HG03378 (cell line): ENCODE measurements at regions not wholly inside any gene's neighbourhood (a gene's known extent, or its start where the extent isn't known, plus 50 kb on each side); places are given as distances from the start of the nearest gene placed in this dataset.

Experiments used
- ATAC-seq: cut with Tn5 transposase; IDR thresholded peaks from one replicate; pipeline ENCODE4 v1.9.1; 2021; ENCODE audit warnings: mild to moderate bottlenecking, moderate library complexity; ENCODE audit not compliant: unreplicated experiment

- no peak for ATAC-seq
Observed at GRCh38 chr7:106486331-106486730, 174.6 kb downstream of the CCDC71L start.

GRCh38 chr7:106485919-106486318 lies 175.0 kb downstream of the CCDC71L start:
- ATAC-seq, result no peak

- peak; percentile 50 for ATAC-seq
Observed at GRCh38 chr7:106485031-106485551, 175.9 kb downstream of the CCDC71L start.

- ATAC-seq, result peak; percentile 23
Observed at GRCh38 chr7:106484562-106484961, 176.4 kb downstream of the CCDC71L start.

GRCh38 chr7:106482091-106482490 lies 178.9 kb downstream of the CCDC71L start:
- ATAC-seq, result no peak

GRCh38 chr7:106480616-106481031 lies 180.3 kb downstream of the CCDC71L start:
- no peak for ATAC-seq

GRCh38 chr7:106480161-106480579 lies 180.8 kb downstream of the CCDC71L start:
- ATAC-seq, result peak; percentile 51

- ATAC-seq, result no peak
Observed at GRCh38 chr7:106476751-106477150, 184.2 kb downstream of the CCDC71L start.

GRCh38 chr7:106472741-106473140 lies 188.0 kb upstream of the NAMPT start:
- no peak for ATAC-seq

GRCh38 chr7:106471686-106472440 lies 187.1 kb upstream of the NAMPT start:
- ATAC-seq, result no peak

GRCh38 chr7:106471021-106471420 lies 186.2 kb upstream of the NAMPT start:
- ATAC-seq, result no peak

- ATAC-seq, result no peak
Observed at GRCh38 chr7:106466867-106467266, 182.1 kb upstream of the NAMPT start.

- no peak for ATAC-seq
Observed at GRCh38 chr7:106465704-106466468, 181.1 kb upstream of the NAMPT start.

GRCh38 chr7:106464651-106465050 lies 179.9 kb upstream of the NAMPT start:
- no peak for ATAC-seq

GRCh38 chr7:106463851-106464611 lies 179.2 kb upstream of the NAMPT start:
- ATAC-seq, result no peak

GRCh38 chr7:106462914-106463482 lies 178.2 kb upstream of the NAMPT start:
- ATAC-seq, result no peak

GRCh38 chr7:106462365-106462859 lies 177.6 kb upstream of the NAMPT start:
- peak; percentile 45 for ATAC-seq

GRCh38 chr7:106460792-106461254 lies 176.0 kb upstream of the NAMPT start:
- ATAC-seq, result no peak

- no peak for ATAC-seq
Observed at GRCh38 chr7:106459397-106460072, 174.8 kb upstream of the NAMPT start.

GRCh38 chr7:106457678-106458077 lies 172.9 kb upstream of the NAMPT start:
- ATAC-seq, result no peak
